SK-N-SH (cell line): ENCODE measurements at regions not wholly inside any gene's neighbourhood (a gene's known extent, or its start where the extent isn't known, plus 50 kb on each side); places are given as distances from the start of the nearest gene placed in this dataset.
A peak's percentile ranks its signal among the peaks of the same experiment; 100 is the strongest.

Source experiments
- CTCF ChIA-PET: fragments of 300-600, 350-600 bp; formaldehyde crosslinking; extraction: SDS; loops from one replicate; lab custom pipeline; 2021; lab: Yijun Ruan, JAX
- POLR2A ChIA-PET: fragments of 350-600 bp; sonication (Branson Sonifier 250); formaldehyde crosslinking; extraction: SDS; loops from one replicate; lab custom pipeline; 2020; ENCODE audit warnings: antibody characterized with exemption, inconsistent platforms; lab: Yijun Ruan, JAX
- DNase-seq: peaks from one replicate; pipeline ENCODE4 v3.0.0; 2012
- H2AFZ ChIP-seq: fragments of 200-600 bp; sonication (generic); 2 replicates; pipeline ENCODE4 v1.8.1; 2016; ENCODE audit warnings: antibody characterized with exemption, mild to moderate bottlenecking, low read depth
- H3F3A ChIP-seq: fragments of 200-600 bp; sonication (generic); replicated peaks from 2 replicates; pipeline ENCODE3; 2016; ENCODE audit warnings: antibody characterized with exemption, mild to moderate bottlenecking; ENCODE audit not compliant: insufficient read depth
- H3K27ac ChIP-seq, 2 experiments: fragments of 200-500 bp in 1 of 2; fragments of 200-600 bp in 1 of 2; sonication (Bioruptor generic) in 1 of 2; sonication (generic), shearing (Covaris generic) in 1 of 2; 2 replicates each; pipeline versions ENCODE4 v1.5.1 to v1.6.1; 2014 to 2016; ENCODE audit warnings: low read depth in 2 of 2, inconsistent platforms in 1 of 2, low read length in 1 of 2, mild to moderate bottlenecking in 1 of 2, mixed read lengths in 1 of 2
- H3K27me3 ChIP-seq: fragments of 200-600 bp; sonication (generic), shearing (Covaris generic); 2 replicates; pipeline ENCODE4 v1.6.1; 2016; ENCODE audit warnings: mixed run types; ENCODE audit not compliant: insufficient read depth
- H3K36me3 ChIP-seq, 2 experiments: fragments of 200-500 bp in 1 of 2; fragments of 200-600 bp in 1 of 2; sonication (Bioruptor generic) in 1 of 2; sonication (generic) in 1 of 2; replicated peaks in 1 of 2; 2 replicates each; pipeline versions ENCODE3 to v1.5.1; 2014 to 2016; ENCODE audit warnings: low read length in 1 of 2, mild to moderate bottlenecking in 1 of 2; ENCODE audit not compliant: insufficient read depth in 2 of 2, control insufficient read depth in 1 of 2
- H3K4me1 ChIP-seq, 2 experiments: fragments of 200-500 bp in 1 of 2; fragments of 200-600 bp in 1 of 2; sonication (Bioruptor generic) in 1 of 2; sonication (generic), shearing (Covaris generic) in 1 of 2; 2 replicates each; pipeline versions ENCODE4 v1.5.1 to v1.6.1; 2014 to 2016; ENCODE audit warnings: low read depth in 1 of 2, low read length in 1 of 2, mixed run types in 1 of 2; ENCODE audit not compliant: insufficient read depth in 2 of 2, control insufficient read depth in 1 of 2
- H3K4me2 ChIP-seq: fragments of 200-600 bp; sonication (generic), shearing (Covaris generic); 2 replicates; pipeline ENCODE4 v1.6.1; 2017; ENCODE audit warnings: mixed run types
- H3K4me3 ChIP-seq, 2 experiments: fragments of 200-500 bp in 1 of 2; fragments of 200-600 bp in 1 of 2; sonication (Bioruptor generic) in 1 of 2; sonication (generic), shearing (Covaris generic) in 1 of 2; 2 replicates each; pipeline versions ENCODE4 v1.5.1 to v1.8.1; 2014 to 2016; ENCODE audit warnings: low read depth in 2 of 2, inconsistent platforms in 1 of 2, low read length in 1 of 2, mild to moderate bottlenecking in 1 of 2, mixed read lengths in 1 of 2, moderate library complexity in 1 of 2
- H3K79me2 ChIP-seq: fragments of 200-600 bp; sonication (generic); 2 replicates; pipeline ENCODE4 v1.8.1; 2017; ENCODE audit warnings: mild to moderate bottlenecking; ENCODE audit not compliant: insufficient read depth
- H3K9ac ChIP-seq: fragments of 200-600 bp; sonication (generic); 2 replicates; pipeline ENCODE4 v1.6.1; 2017; ENCODE audit warnings: mixed run types
- H3K9me2 ChIP-seq: fragments of 200-600 bp; sonication (generic); 2 replicates; pipeline ENCODE4 v1.6.1; 2017; ENCODE audit warnings: mixed run types
- H3K9me3 ChIP-seq: fragments of 200-600 bp; sonication (generic); 2 replicates; pipeline ENCODE4 v1.6.1; 2017; ENCODE audit warnings: mixed run types, mild to moderate bottlenecking, moderate library complexity
- H4K20me1 ChIP-seq: fragments of 200-600 bp; sonication (generic); 2 replicates; pipeline ENCODE4 v1.6.1; 2017; ENCODE audit warnings: mild to moderate bottlenecking, mixed run types; ENCODE audit not compliant: insufficient read depth
- CHD2 ChIP-seq: fragments of 150-350 bp; IDR thresholded peaks from 2 replicates; pipeline ENCODE4 v1.6.1; 2018; ENCODE audit warnings: low read length; ENCODE audit not compliant: partially characterized antibody
- EP300 ChIP-seq, 2 experiments: IDR thresholded peaks; 2 replicates each; pipeline versions ENCODE4 v1.4.0 to v1.6.1; 2012; ENCODE audit warnings: borderline replicate concordance in 1 of 2, low read depth in 1 of 2, low read length in 1 of 2
- FOXJ3 ChIP-seq: sonication (generic); formaldehyde crosslinking; IDR thresholded peaks from 2 replicates; pipeline ENCODE4 v1.5.1; 2020; ENCODE audit warnings: mild to moderate bottlenecking, missing genetic modification reagents
- GABPA ChIP-seq: IDR thresholded peaks from 2 replicates; pipeline ENCODE4 v1.4.0; 2012; ENCODE audit warnings: low read depth, mild to moderate bottlenecking
- JUND ChIP-seq: IDR thresholded peaks from 2 replicates; pipeline ENCODE4 v1.4.0; 2012
- MXI1 ChIP-seq: IDR thresholded peaks from 2 replicates; pipeline ENCODE4 v1.6.1; 2012; ENCODE audit warnings: mild to moderate bottlenecking, low read depth, low read length, improper control_type of control experiment
- NFIC ChIP-seq: IDR thresholded peaks from 2 replicates; pipeline ENCODE4 v1.4.0; 2012; ENCODE audit warnings: borderline replicate concordance
- POLR2AphosphoS5 ChIP-seq: IDR thresholded peaks from 2 replicates; pipeline ENCODE4 v1.6.1; 2012; ENCODE audit warnings: low read depth, low read length
- RAD21 ChIP-seq: IDR thresholded peaks from 2 replicates; pipeline ENCODE4 v1.6.1; 2012; ENCODE audit warnings: mild to moderate bottlenecking, low read length
- RCOR1 ChIP-seq: fragments of 150-350 bp; IDR thresholded peaks from 2 replicates; pipeline ENCODE4 v1.6.1; 2017; ENCODE audit warnings: antibody characterized with exemption, low read length
- RFX5 ChIP-seq: IDR thresholded peaks from 2 replicates; pipeline ENCODE4 v1.6.1; 2012; ENCODE audit warnings: mild to moderate bottlenecking, improper control_type of control experiment, low read length
- SIN3A ChIP-seq: IDR thresholded peaks from 2 replicates; pipeline ENCODE4 v1.6.1; 2012; ENCODE audit warnings: low read depth, mild to moderate bottlenecking, low read length, moderate library complexity, borderline replicate concordance
- TCF12 ChIP-seq: IDR thresholded peaks from 2 replicates; pipeline ENCODE4 v1.4.0; 2012
- WGBS: methylation state at CpG from one replicate; pipeline ENCODE4 v1.1.6; 2017; ENCODE audit warnings: low lambda C conversion rate; 5-methylcytosine and 5-hydroxymethylcytosine counted together
- TF ChIP-seq, protein P1 (sequence below): IDR thresholded peaks from 2 replicates; pipeline ENCODE4 v1.4.0; 2012; ENCODE audit warnings: low read depth
- TF ChIP-seq, protein P2 (sequence below): IDR thresholded peaks from 2 replicates; pipeline ENCODE4; 2012
- TF ChIP-seq, protein P3 (sequence below): fragments of 150-350 bp; IDR thresholded peaks from 2 replicates; pipeline ENCODE4 v1.6.1; 2017; ENCODE audit warnings: antibody characterized with exemption, low read length, low read depth, borderline replicate concordance

DNA sequence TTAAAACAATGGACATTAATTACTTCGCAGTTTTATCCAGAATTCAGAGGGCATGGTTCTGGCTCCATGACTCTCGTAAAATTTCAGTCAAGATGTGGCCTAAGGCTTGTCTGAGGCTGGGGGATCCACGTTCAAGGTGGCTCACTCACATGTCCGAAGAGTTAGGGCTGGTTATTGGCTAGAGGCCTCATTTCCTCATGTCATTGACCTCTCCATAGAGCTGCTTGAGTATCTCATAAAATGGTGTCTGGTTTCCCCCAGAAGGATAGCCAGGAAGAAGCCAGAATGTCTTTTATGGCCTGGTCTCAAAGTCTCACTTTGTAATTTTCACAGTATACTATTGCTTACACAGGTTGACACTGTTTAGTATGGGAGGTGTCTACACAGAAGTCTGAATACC lies 67.3 kb upstream of the DCBLD2 start:
- H3K27me3 ChIP-seq = no peaks in the 10 kb centered on the region
- H3K79me2 ChIP-seq = peaks cover 76% of the 10 kb centered on the region
- DNase-seq = no peak
- 70% methylated on average over 4 of the region's 4 CpGs for WGBS
- H3K27ac ChIP-seq = peak overlapping the region; percentile 94 to 100
- ChIA-PET CTCF (interaction anchor here (1.0 to 2.8 kb wide), 5 partner anchors 9 to 151 kb away, joined by 3 to 14 read pairs (median 3); no protein-coding TSS in a partner anchor), POLR2A (no interaction called here)
- H3F3A ChIP-seq = peaks cover 72% of the 10 kb centered on the region
- no peak overlapping the region for H2AFZ ChIP-seq
- TF ChIP-seq JUND = no peak
- TF ChIP-seq, protein P1, sequence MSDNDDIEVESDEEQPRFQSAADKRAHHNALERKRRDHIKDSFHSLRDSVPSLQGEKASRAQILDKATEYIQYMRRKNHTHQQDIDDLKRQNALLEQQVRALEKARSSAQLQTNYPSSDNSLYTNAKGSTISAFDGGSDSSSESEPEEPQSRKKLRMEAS = no peak
- TF ChIP-seq EP300 (IDR thresholded peaks at IDR 0.05; ENCODE audit: borderline replicate concordance in 1 of 2, low read depth in 1 of 2, low read length in 1 of 2) = no peak
- peak overlapping the region in 1 of 2 experiments; percentile 16; a peak in 1 of 4 replicates for H3K4me3 ChIP-seq
- H3K9me2 ChIP-seq = no peaks in the 10 kb centered on the region
- no peaks in the 10 kb centered on the region for H4K20me1 ChIP-seq
- H3K36me3 ChIP-seq = no peaks in the 10 kb centered on the region
- H3K4me1 ChIP-seq = peaks cover 34 to 58% of the 10 kb centered on the region in 2 experiments
- peak overlapping the region; percentile 53; the same call in 1 of the 2 replicates for H3K4me2 ChIP-seq
- H3K9me3 ChIP-seq = no peaks in the 10 kb centered on the region
- peak overlapping the region; percentile 68; the same call in 1 of the 2 replicates for H3K9ac ChIP-seq

DNA sequence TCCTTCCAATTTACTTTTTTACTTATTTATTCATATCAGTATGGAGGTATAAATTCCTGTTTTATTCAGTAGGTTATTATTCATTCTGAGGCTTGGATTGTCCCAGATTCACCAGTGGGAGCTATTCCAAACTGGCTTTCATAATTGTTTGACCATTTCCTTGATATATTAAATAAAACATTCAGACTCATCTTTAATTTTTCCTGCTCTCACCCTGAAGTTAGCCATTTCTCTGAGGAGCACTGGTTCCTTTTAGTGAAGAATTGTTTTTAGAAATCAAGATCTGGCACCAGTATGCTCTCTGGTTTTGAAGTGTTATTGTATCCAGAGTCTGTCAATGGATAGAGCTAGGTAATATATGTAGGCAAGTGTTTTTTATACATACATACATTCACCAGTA lies 66.9 kb upstream of the DCBLD2 start:
- Histone ChIP-seq H3K4me2 (peak overlapping the region; percentile 53; the same call in 1 of the 2 replicates), H2AFZ (peak overlapping the region; percentile 13; the same call in 1 of the 2 replicates), H3K36me3 (no peaks in the 10 kb centered on the region), H4K20me1 (no peaks in the 10 kb centered on the region)
- POLR2A ChIA-PET = no interaction called here
- TF ChIP-seq TCF12 (peak; percentile 75; the same call in 1 of the 2 replicates), EP300 (IDR thresholded peaks at IDR 0.05; ENCODE audit: borderline replicate concordance in 1 of 2, low read depth in 1 of 2, low read length in 1 of 2) (peak; percentile 33 to 40; a peak in 2 of 4 replicates), RCOR1 (no peak), FOXJ3 (CRISPR knock-in tag) (no peak), JUND (peak; percentile 40; the same call in 1 of the 2 replicates), NFIC (peak; percentile 68; the same call in 1 of the 2 replicates), MXI1 (no peak), GABPA (no peak)
- TF ChIP-seq, protein P2, sequence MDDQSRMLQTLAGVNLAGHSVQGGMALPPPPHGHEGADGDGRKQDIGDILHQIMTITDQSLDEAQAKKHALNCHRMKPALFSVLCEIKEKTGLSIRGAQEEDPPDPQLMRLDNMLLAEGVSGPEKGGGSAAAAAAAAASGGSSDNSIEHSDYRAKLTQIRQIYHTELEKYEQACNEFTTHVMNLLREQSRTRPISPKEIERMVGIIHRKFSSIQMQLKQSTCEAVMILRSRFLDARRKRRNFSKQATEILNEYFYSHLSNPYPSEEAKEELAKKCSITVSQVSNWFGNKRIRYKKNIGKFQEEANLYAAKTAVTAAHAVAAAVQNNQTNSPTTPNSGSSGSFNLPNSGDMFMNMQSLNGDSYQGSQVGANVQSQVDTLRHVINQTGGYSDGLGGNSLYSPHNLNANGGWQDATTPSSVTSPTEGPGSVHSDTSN = peak; percentile 72
- TF ChIP-seq, all 33 proteins: peak for 5
- H3F3A ChIP-seq = peaks cover 77% of the 10 kb centered on the region
- peaks cover 34 to 63% of the 10 kb centered on the region in 2 experiments for H3K4me1 ChIP-seq
- CTCF ChIA-PET = interaction anchor here (1.6 to 2.8 kb wide), 4 partner anchors 16 to 151 kb away, joined by 3 to 14 read pairs (median 4); no protein-coding TSS in a partner anchor
- H3K9me2 ChIP-seq = no peaks in the 10 kb centered on the region
- no peak for DNase-seq
- no peaks in the 10 kb centered on the region for H3K27me3 ChIP-seq
- peaks cover 71% of the 10 kb centered on the region for H3K79me2 ChIP-seq
- peak overlapping the region; percentile 68; the same call in 1 of the 2 replicates for H3K9ac ChIP-seq
- H3K27ac ChIP-seq = peak overlapping the region; percentile 94 to 100
- no peaks in the 10 kb centered on the region for H3K9me3 ChIP-seq
- peak overlapping the region in 1 of 2 experiments; percentile 16; a peak in 3 of 4 replicates for H3K4me3 ChIP-seq

DNA sequence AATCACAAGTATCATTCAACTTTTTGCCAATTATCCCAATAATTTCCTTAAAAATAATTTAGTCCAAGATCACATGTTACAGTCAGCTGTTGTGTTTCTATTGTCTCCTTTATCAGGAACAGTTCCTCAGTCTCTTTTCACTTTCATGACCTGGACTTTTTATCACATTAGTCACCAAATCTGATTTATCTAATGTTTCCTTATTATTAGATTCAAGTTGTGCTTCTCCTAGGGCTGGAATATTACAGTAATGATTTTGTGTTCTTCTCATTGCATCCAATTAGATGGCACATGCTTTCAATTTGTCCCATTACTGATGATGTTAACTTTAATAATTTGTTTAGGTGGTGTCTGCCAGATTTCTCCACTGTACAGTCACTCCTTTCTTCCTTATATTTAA lies 66.3 kb upstream of the DCBLD2 start:
- peaks cover 80% of the 10 kb centered on the region for H3F3A ChIP-seq
- H3K9me3 ChIP-seq = no peaks in the 10 kb centered on the region
- DNase-seq = peak; percentile 27
- ChIA-PET CTCF (interaction anchor here (0.7 to 2.8 kb wide), 5 partner anchors 16 to 150 kb away, joined by 3 to 14 read pairs (median 3); no protein-coding TSS in a partner anchor), POLR2A (no interaction called here)
- H3K27ac ChIP-seq = peak overlapping the region; percentile 94 to 100
- peaks cover 34 to 64% of the 10 kb centered on the region in 2 experiments for H3K4me1 ChIP-seq
- H2AFZ ChIP-seq = no peak overlapping the region
- H3K9ac ChIP-seq = peak overlapping the region; percentile 68
- peak overlapping the region in 1 of 2 experiments; percentile 16; a peak in 3 of 4 replicates for H3K4me3 ChIP-seq
- H3K4me2 ChIP-seq = peak overlapping the region; percentile 53; the same call in 1 of the 2 replicates
- H3K79me2 ChIP-seq = peaks cover 65% of the 10 kb centered on the region
- no peaks in the 10 kb centered on the region for H3K36me3 ChIP-seq
- no peaks in the 10 kb centered on the region for H3K9me2 ChIP-seq
- H4K20me1 ChIP-seq = no peaks in the 10 kb centered on the region
- H3K27me3 ChIP-seq = no peaks in the 10 kb centered on the region
- TF ChIP-seq RFX5 (no peak), TCF12 (peak; percentile 64), POLR2AphosphoS5 (peak; percentile 39; the same call in 1 of the 2 replicates), CHD2 (peak; percentile 82), RAD21 (no peak), GABPA (no peak), SIN3A (no peak), JUND (peak; percentile 39; the same call in 1 of the 2 replicates), FOXJ3 (CRISPR knock-in tag) (no peak)
- TF ChIP-seq, protein P2 = no peak; the same call in 1 of the 2 replicates
- TF ChIP-seq, protein P3, sequence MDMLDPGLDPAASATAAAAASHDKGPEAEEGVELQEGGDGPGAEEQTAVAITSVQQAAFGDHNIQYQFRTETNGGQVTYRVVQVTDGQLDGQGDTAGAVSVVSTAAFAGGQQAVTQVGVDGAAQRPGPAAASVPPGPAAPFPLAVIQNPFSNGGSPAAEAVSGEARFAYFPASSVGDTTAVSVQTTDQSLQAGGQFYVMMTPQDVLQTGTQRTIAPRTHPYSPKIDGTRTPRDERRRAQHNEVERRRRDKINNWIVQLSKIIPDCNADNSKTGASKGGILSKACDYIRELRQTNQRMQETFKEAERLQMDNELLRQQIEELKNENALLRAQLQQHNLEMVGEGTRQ = no peak
